Spinal cord (tissue), 9 donors: ENCODE measurements at regions not wholly inside any gene's neighbourhood (a gene's known extent, or its start where the extent isn't known, plus 50 kb on each side); places are given as distances from the start of the nearest gene placed in this dataset.

Experiments
- DNase-seq, 6 donors: peaks; one replicate each; pipeline versions ENCODE4 v3.0.0 to v3.0.0-alpha.2; 2013 to 2015; ENCODE audit warnings: low spot score in 6 of 6, low read depth in 4 of 6
- H3K27ac ChIP-seq: one replicate; pipeline ENCODE4 v1.5.1; 2013; ENCODE audit warnings: low read depth, low read length, control low read depth
- H3K27me3 ChIP-seq: one replicate; pipeline ENCODE4 v1.6.1; 2013; ENCODE audit warnings: low read length; ENCODE audit not compliant: control insufficient read depth, insufficient read depth
- H3K36me3 ChIP-seq: one replicate; pipeline ENCODE4 v1.6.1; 2013; ENCODE audit warnings: low read length; ENCODE audit not compliant: control insufficient read depth, insufficient read depth
- H3K4me1 ChIP-seq: one replicate; pipeline ENCODE4 v1.6.1; 2013; ENCODE audit warnings: low read length; ENCODE audit not compliant: control insufficient read depth, insufficient read depth
- H3K4me3 ChIP-seq: one replicate; pipeline ENCODE4 v1.5.1; 2013; ENCODE audit warnings: low read depth, low read length, control low read depth
- H3K9me3 ChIP-seq: one replicate; pipeline ENCODE4 v1.6.1; 2013; ENCODE audit warnings: low read length; ENCODE audit not compliant: control insufficient read depth, insufficient read depth
- WGBS: methylation state at CpG from one replicate; pipeline ENCODE4 v1.1.5; 2013; ENCODE audit warnings: missing lambda C conversion rate; ENCODE audit not compliant: insufficient coverage; 5-methylcytosine and 5-hydroxymethylcytosine counted together
- donor health status: healthy.

GRCh38 chr2:76610451-76610850 lies 899.7 kb upstream of the GCFC2 start:
- Histone ChIP-seq H3K9me3 (no peaks in the 10 kb centered on the region), H3K27me3 (no peaks in the 10 kb centered on the region), H3K27ac (no peak overlapping the region), H3K36me3 (no peaks in the 10 kb centered on the region), H3K4me3 (no peak overlapping the region), H3K4me1 (no peaks in the 10 kb centered on the region)
- no peak for DNase-seq
- no CpG with 5 or more reads among the region's 3 CpGs for WGBS

- no peak overlapping the region for H3K4me3 ChIP-seq
- H3K27ac ChIP-seq: no peak overlapping the region
- no peaks in the 10 kb centered on the region for H3K36me3 ChIP-seq
- no peaks in the 10 kb centered on the region for H3K9me3 ChIP-seq
- DNase-seq: peak; percentile 33 to 85 (median 56)
- no peaks in the 10 kb centered on the region for H3K27me3 ChIP-seq
- no peaks in the 10 kb centered on the region for H3K4me1 ChIP-seq
- WGBS: 0% methylated on average over 1 of the region's 4 CpGs
These were observed 889.1 kb upstream of the GCFC2 start for GRCh38 chr2:76599732-76600368.

DNA sequence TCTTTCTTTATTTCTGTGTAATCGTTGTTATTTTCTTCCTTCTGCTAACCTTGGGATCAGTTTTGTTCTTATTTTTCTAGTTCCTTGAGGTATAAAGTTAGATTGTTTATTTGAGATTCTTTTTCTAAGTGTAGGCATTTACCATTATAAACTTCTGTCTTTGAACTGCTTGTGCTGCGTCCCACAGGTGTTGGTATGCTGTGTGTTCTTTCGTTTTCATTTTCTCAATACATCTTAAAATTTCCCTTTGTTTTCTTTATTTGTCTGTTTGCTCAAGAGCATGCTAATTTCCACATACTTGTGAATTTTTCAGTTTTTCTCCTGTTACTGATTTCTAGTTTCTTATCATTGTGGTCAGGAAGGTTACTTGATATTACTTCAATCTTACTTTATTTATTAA lies 873.8 kb upstream of the GCFC2 start:
- Histone ChIP-seq H3K27me3 (no peaks in the 10 kb centered on the region), H3K9me3 (no peaks in the 10 kb centered on the region), H3K4me1 (no peaks in the 10 kb centered on the region), H3K36me3 (no peaks in the 10 kb centered on the region), H3K4me3 (no peak overlapping the region), H3K27ac (no peak overlapping the region)
- no peak for DNase-seq
- WGBS: no CpG with 5 or more reads among the region's 3 CpGs

- no peak for DNase-seq
- H3K4me1 ChIP-seq: no peaks in the 10 kb centered on the region
- no peaks in the 10 kb centered on the region for H3K27me3 ChIP-seq
- H3K27ac ChIP-seq: no peak overlapping the region
- no peaks in the 10 kb centered on the region for H3K9me3 ChIP-seq
- 100% methylated on average over 1 of the region's 3 CpGs for WGBS
- no peak overlapping the region for H3K4me3 ChIP-seq
- H3K36me3 ChIP-seq: no peaks in the 10 kb centered on the region
These were observed 869.2 kb upstream of the GCFC2 start for GRCh38 chr2:76579911-76580310.

GRCh38 chr2:76572981-76573380 lies 862.3 kb upstream of the GCFC2 start:
- Histone ChIP-seq H3K9me3 (no peaks in the 10 kb centered on the region), H3K4me3 (no peak overlapping the region), H3K27me3 (no peaks in the 10 kb centered on the region), H3K27ac (no peak overlapping the region), H3K4me1 (no peaks in the 10 kb centered on the region), H3K36me3 (no peaks in the 10 kb centered on the region)
- DNase-seq: no peak
- no CpG with 5 or more reads among the region's 2 CpGs for WGBS

DNA sequence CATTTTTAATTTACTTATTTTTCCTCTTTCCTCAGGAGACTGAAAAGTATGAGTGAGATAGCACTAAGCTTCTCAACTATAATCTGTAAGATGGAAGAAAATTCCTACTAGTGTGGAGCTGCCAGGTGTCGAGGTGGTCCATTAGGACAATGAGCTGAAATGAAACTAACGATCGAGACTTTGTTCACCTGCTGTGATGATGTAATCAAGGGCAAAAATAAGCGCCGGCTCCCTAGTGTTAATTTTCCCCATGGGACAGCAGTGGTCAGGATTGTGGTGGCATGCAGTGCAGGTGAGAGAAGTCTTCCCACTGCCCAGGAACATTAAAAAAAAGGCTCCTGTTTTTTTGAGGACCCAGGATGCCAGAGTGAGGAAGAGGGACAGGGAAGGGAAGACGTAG lies 859.1 kb upstream of the GCFC2 start:
- Histone ChIP-seq H3K9me3 (no peaks in the 10 kb centered on the region), H3K27ac (no peak overlapping the region), H3K4me3 (no peak overlapping the region), H3K27me3 (no peaks in the 10 kb centered on the region), H3K4me1 (no peaks in the 10 kb centered on the region), H3K36me3 (no peaks in the 10 kb centered on the region)
- no peak for DNase-seq
- WGBS: 54% methylated on average over 6 of the region's 6 CpGs

DNA sequence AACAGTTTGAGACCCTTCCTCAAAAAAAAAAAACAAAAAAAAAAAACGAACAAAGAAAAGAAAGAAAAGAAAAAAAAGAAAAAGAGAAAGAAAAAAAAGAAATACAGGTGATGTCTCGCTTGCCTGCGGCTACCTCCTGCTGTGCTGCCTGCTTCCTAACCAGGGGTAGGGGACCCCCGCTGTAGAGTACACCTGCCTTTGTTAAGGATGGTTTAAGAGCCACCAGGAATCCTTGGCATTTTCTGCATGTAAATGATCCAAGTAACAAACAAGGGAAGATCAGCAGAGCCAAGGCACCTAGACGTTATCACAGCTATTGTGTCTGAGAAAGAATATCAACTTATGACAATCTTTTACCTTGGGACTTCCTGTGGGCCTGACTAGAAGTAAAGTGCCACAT lies 856.8 kb upstream of the GCFC2 start:
- no peaks in the 10 kb centered on the region for H3K36me3 ChIP-seq
- H3K4me1 ChIP-seq: no peaks in the 10 kb centered on the region
- no peak for DNase-seq
- no peak overlapping the region for H3K4me3 ChIP-seq
- no peaks in the 10 kb centered on the region for H3K27me3 ChIP-seq
- WGBS: 100% methylated on average over 3 of the region's 5 CpGs
- no peak overlapping the region for H3K27ac ChIP-seq
- H3K9me3 ChIP-seq: no peaks in the 10 kb centered on the region

DNA sequence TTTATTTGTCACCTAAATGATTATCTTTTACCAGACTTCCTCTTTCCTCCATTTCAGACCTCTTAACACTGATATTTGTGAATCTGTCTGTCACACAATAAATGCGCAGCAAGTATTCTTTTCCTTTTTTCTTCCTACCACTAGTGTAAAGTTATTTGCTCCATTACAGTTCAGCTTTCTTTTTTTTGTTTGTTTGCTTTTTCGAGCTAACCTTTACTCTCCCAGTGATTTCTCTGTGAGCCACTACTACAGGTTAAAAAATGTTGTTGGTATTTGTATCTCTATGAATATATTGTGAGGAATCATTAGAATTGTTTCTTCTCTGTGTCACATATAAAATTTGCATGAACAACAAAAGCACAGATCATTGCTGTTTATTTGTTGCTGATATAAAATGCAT lies 854.0 kb upstream of the GCFC2 start:
- Histone ChIP-seq H3K4me3 (no peak overlapping the region), H3K4me1 (no peaks in the 10 kb centered on the region), H3K9me3 (no peaks in the 10 kb centered on the region), H3K27ac (no peak overlapping the region), H3K27me3 (no peaks in the 10 kb centered on the region), H3K36me3 (no peaks in the 10 kb centered on the region)
- no peak for DNase-seq
- no CpG with 5 or more reads among the region's 2 CpGs for WGBS

GRCh38 chr2:76563730-76564129 lies 853.0 kb upstream of the GCFC2 start:
- H3K36me3 ChIP-seq: no peaks in the 10 kb centered on the region
- no peaks in the 10 kb centered on the region for H3K27me3 ChIP-seq
- no peaks in the 10 kb centered on the region for H3K4me1 ChIP-seq
- H3K9me3 ChIP-seq: no peaks in the 10 kb centered on the region
- H3K27ac ChIP-seq: no peak overlapping the region
- no peak for DNase-seq
- no peak overlapping the region for H3K4me3 ChIP-seq
- 100% methylated on average over 5 of the region's 9 CpGs for WGBS

DNA sequence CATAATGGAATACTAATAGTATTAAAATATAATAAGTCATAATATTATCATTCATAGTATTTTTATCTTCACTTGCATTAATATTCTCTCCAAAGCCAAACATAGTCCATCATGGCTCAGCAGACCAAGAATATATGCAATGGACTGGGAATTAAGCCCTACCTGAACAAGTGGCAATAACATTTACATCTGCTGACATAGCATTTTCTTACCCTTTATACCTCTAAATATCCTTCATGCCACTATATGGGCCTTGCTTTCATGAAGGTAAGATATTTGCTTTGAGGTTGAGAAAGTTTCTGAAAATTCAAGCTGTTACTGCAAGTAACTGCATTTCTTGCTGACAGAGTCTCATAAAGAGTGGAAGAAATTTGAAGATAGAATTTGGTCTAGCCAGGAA lies 847.4 kb upstream of the GCFC2 start:
- no peaks in the 10 kb centered on the region for H3K27me3 ChIP-seq
- no peak overlapping the region for H3K4me3 ChIP-seq
- H3K9me3 ChIP-seq: no peaks in the 10 kb centered on the region
- DNase-seq: no peak
- no peak overlapping the region for H3K27ac ChIP-seq
- no peaks in the 10 kb centered on the region for H3K36me3 ChIP-seq
- H3K4me1 ChIP-seq: no peaks in the 10 kb centered on the region
